Erythroblast (primary cell): ENCODE measurements at regions not wholly inside any gene's neighbourhood (a gene's known extent, or its start where the extent isn't known, plus 50 kb on each side); places are given as distances from the start of the nearest gene placed in this dataset.

Experiments
- GATA1 ChIP-seq: IDR thresholded peaks from 2 replicates; pipeline ENCODE4 v1.6.1; 2011; ENCODE audit warnings: low read depth, mild to moderate bottlenecking, control low read depth, low read length, moderate library complexity
- POLR2A ChIP-seq: IDR thresholded peaks from 2 replicates; pipeline ENCODE4 v1.6.1; 2011; ENCODE audit warnings: mild to moderate bottlenecking, low read length

DNA sequence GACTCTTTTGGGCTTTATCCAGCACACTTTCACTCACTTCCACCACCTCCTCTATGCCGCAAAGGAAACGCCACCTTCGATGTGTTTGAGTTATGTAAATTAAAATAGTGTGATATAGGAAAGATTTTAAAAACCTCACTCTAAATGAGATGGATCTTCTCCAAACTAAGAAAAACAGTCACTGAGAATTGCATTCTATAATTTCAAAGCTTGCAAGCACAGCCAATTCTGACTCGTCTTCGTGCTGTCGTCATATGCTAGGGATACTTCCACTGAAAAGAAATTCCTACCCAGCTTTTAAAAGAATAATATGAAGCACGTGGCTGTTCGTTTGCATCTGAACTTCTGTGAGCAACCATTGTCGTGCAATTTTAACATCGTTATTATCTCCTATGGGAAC, 162.5 kb downstream of the SH3BP4 start:
- TF ChIP-seq POLR2A (no peak), GATA1 (no peak)
